Hepatocyte (in vitro differentiated cells): ENCODE measurements at regions not wholly inside any gene's neighbourhood (a gene's known extent, or its start where the extent isn't known, plus 50 kb on each side); places are given as distances from the start of the nearest gene placed in this dataset.

Source experiments
- CTCF ChIP-seq: fragments of 200-600 bp; sonication (generic); IDR thresholded peaks from 2 replicates; pipeline ENCODE4 v1.5.1; 2016; ENCODE audit warnings: antibody characterized with exemption, mild to moderate bottlenecking; ENCODE audit not compliant: poor library complexity
- EZH2 ChIP-seq: fragments of 200-600 bp; sonication (generic); IDR thresholded peaks from 2 replicates; pipeline ENCODE4 v1.6.1; 2016; ENCODE audit warnings: antibody characterized with exemption, mild to moderate bottlenecking, borderline replicate concordance

DNA sequence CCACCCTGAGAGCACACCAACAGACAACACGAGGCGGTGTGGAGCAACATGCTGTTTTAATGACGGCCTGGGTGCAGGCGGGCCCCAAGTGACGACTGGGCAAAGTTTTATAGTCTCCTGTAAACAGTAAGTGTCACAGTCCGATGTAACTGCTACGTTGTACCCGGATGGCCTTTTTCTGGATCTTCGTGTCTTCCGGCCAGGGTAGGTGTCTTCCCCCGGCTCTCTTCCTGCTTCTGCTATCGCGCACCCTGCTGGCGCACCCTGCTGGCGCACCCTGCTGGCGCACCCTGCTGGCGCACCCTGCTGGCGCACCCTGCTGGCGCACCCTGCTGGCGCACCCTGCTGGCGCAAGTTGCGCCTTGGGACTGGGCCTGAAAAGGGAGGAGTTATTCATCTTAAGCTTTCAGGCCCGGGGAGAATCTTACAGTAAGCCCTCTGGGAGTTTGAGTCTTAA lies 143.0 kb upstream of the TARS1 start:
- TF ChIP-seq CTCF = peak; percentile 11
- no peak for TF ChIP-seq EZH2
